ENCODE measurements at regions not wholly inside any gene's neighbourhood (a gene's known extent, or its start where the extent isn't known, plus 50 kb on each side); places are given as distances from the start of the nearest gene placed in this dataset.
"Not testable (repeated sequence)": the region's sequence is repeated elsewhere in the genome, so short reads cannot be mapped to it uniquely, and the experiment has no call there.

GRCh38 chr7:23898619-23899018 is 188.6 kb downstream of the STK31 start:
- Histone ChIP-seq H3K9me3 (ENCODE audit: insufficient read depth, low read length) (no peaks in the 10 kb centered on the region), H3K4me3 (ENCODE audit: low read length) (no peak overlapping the region), H3K36me3 (replicated peaks; ENCODE audit: low read depth, low read length) (no peaks in the 10 kb centered on the region), H2AFZ (ENCODE audit: low read depth, low read length) (no peak overlapping the region), H3K4me1 (ENCODE audit: low read length) (no peaks in the 10 kb centered on the region), H3K4me2 (ENCODE audit: low read length) (no peak overlapping the region), H3K79me2 (ENCODE audit: low read length) (no peaks in the 10 kb centered on the region), H4K20me1 (ENCODE audit: insufficient read depth, low read length) (no peaks in the 10 kb centered on the region), H3K9ac (ENCODE audit: low read length) (no peak overlapping the region), H3K27ac (ENCODE audit: low read length) (no peak overlapping the region), H3K27me3 (ENCODE audit: low read depth, low read length) (no peaks in the 10 kb centered on the region)
- TF ChIP-seq EZH2phosphoT487 (IDR thresholded peaks at IDR 0.05; ENCODE audit: low read depth) (no peak), CTCF (IDR thresholded peaks at IDR 0.05; ENCODE audit: low read depth, low read length) (no peak)

GRCh38 chr7:23904901-23905300 is 194.9 kb downstream of the STK31 start:
- H2AFZ ChIP-seq (ENCODE audit: low read depth, low read length); H3K36me3 ChIP-seq (replicated peaks; ENCODE audit: low read depth, low read length); H3K4me3 ChIP-seq (ENCODE audit: low read length); H3K27ac ChIP-seq (ENCODE audit: low read length); H3K9me3 ChIP-seq (ENCODE audit: insufficient read depth, low read length); H3K9ac ChIP-seq (ENCODE audit: low read length); H3K4me2 ChIP-seq (ENCODE audit: low read length); H3K27me3 ChIP-seq (ENCODE audit: low read depth, low read length); H3K4me1 ChIP-seq (ENCODE audit: low read length); H4K20me1 ChIP-seq (ENCODE audit: insufficient read depth, low read length); H3K79me2 ChIP-seq (ENCODE audit: low read length): not testable (repeated sequence)

GRCh38 chr7:23907012-23907411 is 197.0 kb downstream of the STK31 start:
- no peaks in the 10 kb centered on the region for H3K27me3 ChIP-seq (ENCODE audit: low read depth, low read length)
- H3K36me3 ChIP-seq (replicated peaks; ENCODE audit: low read depth, low read length): no peaks in the 10 kb centered on the region
- no peak overlapping the region for H3K4me2 ChIP-seq (ENCODE audit: low read length)
- H3K4me3 ChIP-seq (ENCODE audit: low read length): no peak overlapping the region
- H4K20me1 ChIP-seq (ENCODE audit: insufficient read depth, low read length): no peaks in the 10 kb centered on the region
- H3K9me3 ChIP-seq (ENCODE audit: insufficient read depth, low read length): no peaks in the 10 kb centered on the region
- no peak overlapping the region for H3K27ac ChIP-seq (ENCODE audit: low read length)
- no peak overlapping the region for H3K9ac ChIP-seq (ENCODE audit: low read length)
- TF ChIP-seq EZH2phosphoT487 (IDR thresholded peaks at IDR 0.05; ENCODE audit: low read depth): no peak
- H2AFZ ChIP-seq (ENCODE audit: low read depth, low read length): no peak overlapping the region
- no peaks in the 10 kb centered on the region for H3K79me2 ChIP-seq (ENCODE audit: low read length)
- H3K4me1 ChIP-seq (ENCODE audit: low read length): no peaks in the 10 kb centered on the region

GRCh38 chr7:23909426-23909825 is 199.4 kb downstream of the STK31 start:
- Histone ChIP-seq H3K79me2 (ENCODE audit: low read length) (no peaks in the 10 kb centered on the region), H3K27me3 (ENCODE audit: low read depth, low read length) (no peaks in the 10 kb centered on the region), H3K9ac (ENCODE audit: low read length) (no peak overlapping the region), H3K4me2 (ENCODE audit: low read length) (no peak overlapping the region), H4K20me1 (ENCODE audit: insufficient read depth, low read length) (no peaks in the 10 kb centered on the region), H3K4me3 (ENCODE audit: low read length) (no peak overlapping the region), H3K36me3 (replicated peaks; ENCODE audit: low read depth, low read length) (no peaks in the 10 kb centered on the region), H3K27ac (ENCODE audit: low read length) (no peak overlapping the region), H2AFZ (ENCODE audit: low read depth, low read length) (no peak overlapping the region), H3K9me3 (ENCODE audit: insufficient read depth, low read length) (no peaks in the 10 kb centered on the region), H3K4me1 (ENCODE audit: low read length) (no peaks in the 10 kb centered on the region)
- TF ChIP-seq CTCF (IDR thresholded peaks at IDR 0.05; ENCODE audit: low read depth, low read length) (no peak), EZH2phosphoT487 (IDR thresholded peaks at IDR 0.05; ENCODE audit: low read depth) (no peak)

GRCh38 chr7:23912065-23912464 is 202.0 kb downstream of the STK31 start:
- Histone ChIP-seq H3K9ac (ENCODE audit: low read length) (no peak overlapping the region), H4K20me1 (ENCODE audit: insufficient read depth, low read length) (no peaks in the 10 kb centered on the region), H3K4me2 (ENCODE audit: low read length) (no peak overlapping the region), H3K9me3 (ENCODE audit: insufficient read depth, low read length) (no peaks in the 10 kb centered on the region), H3K4me1 (ENCODE audit: low read length) (no peaks in the 10 kb centered on the region), H3K27me3 (ENCODE audit: low read depth, low read length) (no peaks in the 10 kb centered on the region), H2AFZ (ENCODE audit: low read depth, low read length) (no peak overlapping the region), H3K79me2 (ENCODE audit: low read length) (no peaks in the 10 kb centered on the region), H3K36me3 (replicated peaks; ENCODE audit: low read depth, low read length) (no peaks in the 10 kb centered on the region), H3K27ac (ENCODE audit: low read length) (no peak overlapping the region), H3K4me3 (ENCODE audit: low read length) (no peak overlapping the region)
- TF ChIP-seq CTCF (IDR thresholded peaks at IDR 0.05; ENCODE audit: low read depth, low read length) (no peak), EZH2phosphoT487 (IDR thresholded peaks at IDR 0.05; ENCODE audit: low read depth) (no peak)
